ENCODE measurements at regions not wholly inside any gene's neighbourhood (a gene's known extent, or its start where the extent isn't known, plus 50 kb on each side); places are given as distances from the start of the nearest gene placed in this dataset.
A peak's percentile ranks its signal among the peaks of the same experiment; 100 is the strongest.

GRCh38 chr17:12521416-12521815, 144.3 kb upstream of the MYOCD start:
- DNase-seq, result no peak
- Histone ChIP-seq H3K4me3 (replicated peaks in 1 of 3) (no peak overlapping the region), H3K9me3 (no peaks in the 10 kb centered on the region), H3K27ac (no peak overlapping the region), H3K36me3 (no peaks in the 10 kb centered on the region), H3K27me3 (no peaks in the 10 kb centered on the region), H3K4me1 (peaks cover 0 to 8% of the 10 kb centered on the region in 2 donors)
- WGBS, 2 donors, result 86 to 91% methylated on average over 7 of the region's 7 CpGs
- TF ChIP-seq CTCF (IDR thresholded peaks at IDR 0.05) (no peak), POLR2A (IDR thresholded peaks at IDR 0.05) (no peak)
- intact Hi-C loops (cut with DNase I), result no loop called here

- Histone ChIP-seq H3K4me1 (peaks cover 0 to 8% of the 10 kb centered on the region in 2 donors), H3K9me3 (no peaks in the 10 kb centered on the region), H3K4me3 (replicated peaks in 1 of 3) (no peak overlapping the region), H3K27me3 (no peaks in the 10 kb centered on the region), H3K27ac (no peak overlapping the region), H3K36me3 (no peaks in the 10 kb centered on the region)
- TF ChIP-seq CTCF (IDR thresholded peaks at IDR 0.05) (no peak), POLR2A (IDR thresholded peaks at IDR 0.05) (no peak)
- no peak for DNase-seq
- intact Hi-C loops (cut with DNase I), result no loop called here
- 87% methylated on average over 7 of the region's 7 CpGs for WGBS, 2 donors
These were observed 143.4 kb upstream of the MYOCD start for GRCh38 chr17:12522336-12522735.

GRCh38 chr17:12522743-12523183, 142.9 kb upstream of the MYOCD start:
- H3K36me3 ChIP-seq, result no peaks in the 10 kb centered on the region
- no peaks in the 10 kb centered on the region for H3K27me3 ChIP-seq
- no peak for TF ChIP-seq CTCF (IDR thresholded peaks at IDR 0.05)
- TF ChIP-seq POLR2A (IDR thresholded peaks at IDR 0.05), result no peak
- 0 to 9% methylated on average over 6 of the region's 6 CpGs for WGBS, 2 donors
- no peaks in the 10 kb centered on the region for H3K9me3 ChIP-seq
- peak; percentile 4 to 19 for DNase-seq
- no peak overlapping the region for H3K4me3 ChIP-seq (replicated peaks in 1 of 3)
- no peak overlapping the region for H3K27ac ChIP-seq
- intact Hi-C loops (cut with DNase I), result no loop called here
- H3K4me1 ChIP-seq, result peaks cover 0 to 8% of the 10 kb centered on the region in 2 donors

GRCh38 chr17:12523244-12523643, 142.4 kb upstream of the MYOCD start:
- Histone ChIP-seq H3K27ac (no peak overlapping the region), H3K36me3 (no peaks in the 10 kb centered on the region), H3K4me1 (peaks cover 0 to 8% of the 10 kb centered on the region in 2 donors), H3K27me3 (no peaks in the 10 kb centered on the region), H3K4me3 (replicated peaks in 1 of 3) (no peak overlapping the region), H3K9me3 (no peaks in the 10 kb centered on the region)
- no peak for DNase-seq
- intact Hi-C loops (cut with DNase I), result no loop called here
- 80 to 85% methylated on average over 5 of the region's 5 CpGs for WGBS, 2 donors
- TF ChIP-seq CTCF (IDR thresholded peaks at IDR 0.05), result no peak
- TF ChIP-seq POLR2A (IDR thresholded peaks at IDR 0.05), result no peak

GRCh38 chr17:12528036-12528435, 137.7 kb upstream of the MYOCD start:
- Histone ChIP-seq H3K27ac (no peak overlapping the region), H3K4me1 (peaks cover 0 to 3% of the 10 kb centered on the region in 2 donors), H3K4me3 (replicated peaks in 1 of 3) (no peak overlapping the region), H3K27me3 (no peaks in the 10 kb centered on the region), H3K36me3 (no peaks in the 10 kb centered on the region), H3K9me3 (no peaks in the 10 kb centered on the region)
- no peak for TF ChIP-seq POLR2A (IDR thresholded peaks at IDR 0.05)
- TF ChIP-seq CTCF (IDR thresholded peaks at IDR 0.05), result no peak
- intact Hi-C loops (cut with DNase I), result no loop called here
- WGBS, 2 donors, result 82 to 85% methylated on average over 3 of the region's 3 CpGs
- DNase-seq, result no peak
